ENCODE measurements at regions not wholly inside any gene's neighbourhood (a gene's known extent, or its start where the extent isn't known, plus 50 kb on each side); places are given as distances from the start of the nearest gene placed in this dataset.

GRCh38 chr1:209324901-209325871 is 258.3 kb upstream of the CAMK1G start:
- H3K4me1 Mint-ChIP-seq: peaks cover 35% of the 10 kb centered on the region
- WGBS, 2 experiments (ENCODE audit: insufficient coverage in 1 of 2, insufficient read length in 1 of 2): 94 to 100% methylated on average over 2 to 5 of the region's 5 CpGs
- H3K27me3 Mint-ChIP-seq (ENCODE audit: insufficient read depth): no peaks in the 10 kb centered on the region
- no peaks in the 10 kb centered on the region for H3K27me3 ChIP-seq (ENCODE audit: control insufficient read depth, insufficient read depth, low read length, poor library complexity, severe bottlenecking)
- H3K9me3 ChIP-seq (ENCODE audit: control insufficient read depth, low read length): no peaks in the 10 kb centered on the region
- H3K4me3 ChIP-seq (ENCODE audit: low read length): no peak overlapping the region
- H3K9me3 Mint-ChIP-seq: peaks cover 7% of the 10 kb centered on the region
- H3K36me3 ChIP-seq (ENCODE audit: control insufficient read depth, insufficient read depth, low read length): no peaks in the 10 kb centered on the region
- no peak overlapping the region for H3K27ac ChIP-seq (ENCODE audit: low read depth, low read length)
- no peak overlapping the region for H3K4me3 Mint-ChIP-seq
- no peak for DNase-seq
- no peak overlapping the region for H3K27ac Mint-ChIP-seq
- peaks cover 3% of the 10 kb centered on the region for H3K36me3 Mint-ChIP-seq (ENCODE audit: low read depth)
- no peak overlapping the region for H3K9ac ChIP-seq (ENCODE audit: extremely low read depth, low read length, poor library complexity, severe bottlenecking)
- TF ChIP-seq CTCF (conservative IDR thresholded peaks at IDR 0.05): no peak
- H3K4me1 ChIP-seq (ENCODE audit: control insufficient read depth, insufficient read depth, low read length): peaks cover 13% of the 10 kb centered on the region

GRCh38 chr1:209326076-209326475 is 257.4 kb upstream of the CAMK1G start:
- 100% methylated on average over 2 of the region's 2 CpGs for WGBS, 2 experiments (ENCODE audit: insufficient coverage in 1 of 2, insufficient read length in 1 of 2)
- peaks cover 3% of the 10 kb centered on the region for H3K36me3 Mint-ChIP-seq (ENCODE audit: low read depth)
- H3K27ac Mint-ChIP-seq: no peak overlapping the region
- no peaks in the 10 kb centered on the region for H3K9me3 ChIP-seq (ENCODE audit: control insufficient read depth, low read length)
- DNase-seq: no peak
- H3K4me3 Mint-ChIP-seq: no peak overlapping the region
- H3K27me3 Mint-ChIP-seq (ENCODE audit: insufficient read depth): no peaks in the 10 kb centered on the region
- H3K27ac ChIP-seq (ENCODE audit: low read depth, low read length): no peak overlapping the region
- TF ChIP-seq CTCF (conservative IDR thresholded peaks at IDR 0.05): no peak
- no peak overlapping the region for H3K9ac ChIP-seq (ENCODE audit: extremely low read depth, low read length, poor library complexity, severe bottlenecking)
- H3K4me1 ChIP-seq (ENCODE audit: control insufficient read depth, insufficient read depth, low read length): peaks cover 13% of the 10 kb centered on the region
- H3K4me3 ChIP-seq (ENCODE audit: low read length): no peak overlapping the region
- peaks cover 5% of the 10 kb centered on the region for H3K9me3 Mint-ChIP-seq
- no peaks in the 10 kb centered on the region for H3K27me3 ChIP-seq (ENCODE audit: control insufficient read depth, insufficient read depth, low read length, poor library complexity, severe bottlenecking)
- H3K4me1 Mint-ChIP-seq: peaks cover 35% of the 10 kb centered on the region
- no peaks in the 10 kb centered on the region for H3K36me3 ChIP-seq (ENCODE audit: control insufficient read depth, insufficient read depth, low read length)

GRCh38 chr1:209326831-209327230 is 256.7 kb upstream of the CAMK1G start:
- WGBS, 2 experiments (ENCODE audit: insufficient coverage in 1 of 2, insufficient read length in 1 of 2): 85 to 88% methylated on average over 7 of the region's 7 CpGs
- peaks cover under 1% of the 10 kb centered on the region for H3K36me3 Mint-ChIP-seq (ENCODE audit: low read depth)
- H3K4me3 Mint-ChIP-seq: no peak overlapping the region
- H3K4me1 Mint-ChIP-seq: peaks cover 34% of the 10 kb centered on the region
- H3K4me3 ChIP-seq (ENCODE audit: low read length): no peak overlapping the region
- no peak overlapping the region for H3K27ac ChIP-seq (ENCODE audit: low read depth, low read length)
- H3K9me3 Mint-ChIP-seq: peaks cover under 1% of the 10 kb centered on the region
- H3K4me1 ChIP-seq (ENCODE audit: control insufficient read depth, insufficient read depth, low read length): peaks cover 13% of the 10 kb centered on the region
- H3K36me3 ChIP-seq (ENCODE audit: control insufficient read depth, insufficient read depth, low read length): no peaks in the 10 kb centered on the region
- H3K9ac ChIP-seq (ENCODE audit: extremely low read depth, low read length, poor library complexity, severe bottlenecking): no peak overlapping the region
- no peak overlapping the region for H3K27ac Mint-ChIP-seq
- H3K27me3 Mint-ChIP-seq (ENCODE audit: insufficient read depth): no peaks in the 10 kb centered on the region
- H3K9me3 ChIP-seq (ENCODE audit: control insufficient read depth, low read length): no peaks in the 10 kb centered on the region
- no peaks in the 10 kb centered on the region for H3K27me3 ChIP-seq (ENCODE audit: control insufficient read depth, insufficient read depth, low read length, poor library complexity, severe bottlenecking)
- DNase-seq: peak; percentile 55
- no peak for TF ChIP-seq CTCF (conservative IDR thresholded peaks at IDR 0.05)

All from endodermal cell (in vitro differentiated cells).